Erythroblast (primary cell): ENCODE measurements at regions not wholly inside any gene's neighbourhood (a gene's known extent, or its start where the extent isn't known, plus 50 kb on each side); places are given as distances from the start of the nearest gene placed in this dataset.

Source experiments
- GATA1 ChIP-seq: IDR thresholded peaks from 2 replicates; pipeline ENCODE4 v1.6.1; 2011; ENCODE audit warnings: low read depth, mild to moderate bottlenecking, control low read depth, low read length, moderate library complexity
- POLR2A ChIP-seq: IDR thresholded peaks from 2 replicates; pipeline ENCODE4 v1.6.1; 2011; ENCODE audit warnings: mild to moderate bottlenecking, low read length

DNA sequence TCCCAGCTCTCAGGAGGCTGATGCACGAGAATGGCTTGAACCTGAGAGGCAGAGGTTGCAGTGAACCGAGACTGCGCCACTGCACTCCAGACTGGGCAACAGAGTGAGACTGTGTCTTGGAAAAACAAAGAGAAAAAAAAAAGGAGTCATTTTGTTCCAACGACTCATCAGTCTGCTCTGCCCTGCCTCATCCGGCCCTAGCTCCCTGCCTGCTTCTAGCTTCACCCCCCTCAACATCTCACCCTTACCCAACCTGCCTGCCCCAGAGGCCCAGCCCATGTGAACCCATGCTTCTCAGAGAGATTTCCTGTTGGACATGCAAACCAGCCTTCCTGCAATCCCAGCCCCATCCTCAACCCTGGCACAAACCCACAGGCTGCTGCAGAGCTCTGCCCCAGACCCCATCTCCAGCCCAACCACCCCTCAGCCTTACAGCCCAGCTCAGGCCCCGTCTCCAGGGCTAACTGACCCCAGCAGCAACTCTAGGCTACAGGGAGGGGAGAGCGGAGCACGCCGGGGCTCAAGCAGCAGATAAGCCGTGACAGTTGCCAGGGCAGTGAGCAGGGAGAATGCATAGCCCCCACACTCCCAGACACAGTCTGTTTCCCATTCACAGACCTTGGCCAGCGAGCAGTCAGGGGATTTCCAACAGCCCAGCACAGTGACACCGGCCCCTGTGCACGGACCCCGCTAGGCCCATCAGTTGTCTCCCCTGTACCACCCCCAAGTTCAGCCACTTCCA is 86.0 kb upstream of the KCTD7 start:
- no peak for TF ChIP-seq POLR2A
- TF ChIP-seq GATA1 = no peak
